IPS-11a (cell line): ENCODE measurements at regions not wholly inside any gene's neighbourhood (a gene's known extent, or its start where the extent isn't known, plus 50 kb on each side); places are given as distances from the start of the nearest gene placed in this dataset.
"Not testable (repeated sequence)": the region's sequence is repeated elsewhere in the genome, so short reads cannot be mapped to it uniquely, and the experiment has no call there.

Experiments
- H3K4me3 ChIP-seq: one replicate; pipeline ENCODE4 v1.5.1; 2013; ENCODE audit warnings: low read depth, low read length, control low read depth

GRCh38 chrX:9258421-9259104 is 206.3 kb upstream of the TBL1X start:
- H3K4me3 ChIP-seq, result no peak overlapping the region

- H3K4me3 ChIP-seq, result no peak overlapping the region
These were observed 204.3 kb upstream of the TBL1X start for GRCh38 chrX:9260603-9261002.

- no peak overlapping the region for H3K4me3 ChIP-seq
These were observed 197.4 kb upstream of the TBL1X start for GRCh38 chrX:9267415-9267814.

- no peak overlapping the region for H3K4me3 ChIP-seq
These were observed 195.7 kb upstream of the TBL1X start for GRCh38 chrX:9269134-9269533.

- H3K4me3 ChIP-seq, result no peak overlapping the region
These were observed 192.9 kb upstream of the TBL1X start for GRCh38 chrX:9271789-9272525.

- H3K4me3 ChIP-seq, result no peak overlapping the region
These were observed 191.1 kb upstream of the TBL1X start for GRCh38 chrX:9273744-9274143.

GRCh38 chrX:9278475-9279233 is 186.2 kb upstream of the TBL1X start:
- H3K4me3 ChIP-seq, result no peak overlapping the region

- H3K4me3 ChIP-seq, result no peak overlapping the region
These were observed 185.7 kb upstream of the TBL1X start for GRCh38 chrX:9279234-9279544.

- H3K4me3 ChIP-seq, result no peak overlapping the region
These were observed 184.0 kb upstream of the TBL1X start for GRCh38 chrX:9280831-9281230.

GRCh38 chrX:9282325-9282724 is 182.5 kb upstream of the TBL1X start:
- H3K4me3 ChIP-seq, result no peak overlapping the region

GRCh38 chrX:9285342-9285771 is 179.5 kb upstream of the TBL1X start:
- H3K4me3 ChIP-seq, result no peak overlapping the region

- H3K4me3 ChIP-seq, result no peak overlapping the region
These were observed 178.6 kb upstream of the TBL1X start for GRCh38 chrX:9286234-9286633.

- no peak overlapping the region for H3K4me3 ChIP-seq
These were observed 173.2 kb upstream of the TBL1X start for GRCh38 chrX:9291629-9292028.

GRCh38 chrX:9293051-9293496 is 171.8 kb upstream of the TBL1X start:
- H3K4me3 ChIP-seq, result no peak overlapping the region

- no peak overlapping the region for H3K4me3 ChIP-seq
These were observed 171.0 kb upstream of the TBL1X start for GRCh38 chrX:9293903-9294302.

GRCh38 chrX:9295551-9295950 is 169.3 kb upstream of the TBL1X start:
- H3K4me3 ChIP-seq, result no peak overlapping the region

GRCh38 chrX:9298221-9298620 is 166.6 kb upstream of the TBL1X start:
- no peak overlapping the region for H3K4me3 ChIP-seq

- not testable (repeated sequence) for H3K4me3 ChIP-seq
These were observed 165.2 kb upstream of the TBL1X start for GRCh38 chrX:9299681-9300080.

GRCh38 chrX:9301836-9302235 is 163.0 kb upstream of the TBL1X start:
- no peak overlapping the region for H3K4me3 ChIP-seq

GRCh38 chrX:9302381-9302780 is 162.5 kb upstream of the TBL1X start:
- H3K4me3 ChIP-seq, result no peak overlapping the region

- H3K4me3 ChIP-seq, result no peak overlapping the region
These were observed 156.4 kb upstream of the TBL1X start for GRCh38 chrX:9308426-9308825.

- no peak overlapping the region for H3K4me3 ChIP-seq
These were observed 154.2 kb upstream of the TBL1X start for GRCh38 chrX:9310616-9311015.
